Keratinocyte (primary cell): ENCODE measurements at regions not wholly inside any gene's neighbourhood (a gene's known extent, or its start where the extent isn't known, plus 50 kb on each side); places are given as distances from the start of the nearest gene placed in this dataset.

Source experiments
- DNase-seq: peaks from one replicate; pipeline ENCODE4 v3.0.0-alpha.2; 2011; ENCODE audit warnings: low read depth, missing footprints, low spot score
- FAIRE-seq: peaks from 2 replicates; lab custom pipeline; 2011; peaks lifted over from hg19 to GRCh38; lab: Jason Lieb, UNC
- H2AFZ ChIP-seq: 2 replicates; pipeline ENCODE4 v1.6.0; 2012; ENCODE audit warnings: low read length, control low read depth, inconsistent platforms; ENCODE audit not compliant: control insufficient read depth
- H3K27ac ChIP-seq: 2 replicates; pipeline ENCODE4 v1.5.1; 2011; ENCODE audit warnings: low read length; ENCODE audit not compliant: control insufficient read depth, insufficient read depth
- H3K27me3 ChIP-seq: 3 replicates; pipeline ENCODE4 v1.6.0; 2011; ENCODE audit warnings: low read length; ENCODE audit not compliant: control insufficient read depth, insufficient read depth; ENCODE audit errors: extremely low read depth
- H3K36me3 ChIP-seq, 2 experiments: 2 replicates in 1 of 2; 3 replicates in 1 of 2; pipeline ENCODE4 v1.5.1; 2011; ENCODE audit warnings: low read length in 2 of 2, mild to moderate bottlenecking in 1 of 2; ENCODE audit not compliant: control insufficient read depth in 2 of 2, insufficient read depth in 2 of 2; ENCODE audit errors: extremely low read depth in 1 of 2
- H3K4me1 ChIP-seq: 3 replicates; pipeline ENCODE4 v1.5.1; 2011; ENCODE audit warnings: low read length; ENCODE audit not compliant: control insufficient read depth, insufficient read depth; ENCODE audit errors: extremely low read depth
- H3K4me2 ChIP-seq: 3 replicates; pipeline ENCODE4 v1.6.0; 2011; ENCODE audit warnings: low read depth, low read length; ENCODE audit not compliant: control insufficient read depth, insufficient read depth; ENCODE audit errors: extremely low read depth
- H3K4me3 ChIP-seq, 3 experiments: fragments of 200-600 bp in 1 of 3; sonication (generic) in 1 of 3; 2 replicates in 2 of 3; 3 replicates in 1 of 3; pipeline ENCODE4 v1.5.1; 2011 to 2016; ENCODE audit warnings: low read length in 3 of 3, mild to moderate bottlenecking in 3 of 3, control low read depth in 2 of 3, inconsistent platforms in 1 of 3, low read depth in 1 of 3, mixed read lengths in 1 of 3, mixed run types in 1 of 3, moderate library complexity in 1 of 3; ENCODE audit not compliant: control insufficient read depth in 2 of 3, insufficient read depth in 2 of 3; ENCODE audit errors: extremely low read depth in 1 of 3
- H3K79me2 ChIP-seq: 2 replicates; pipeline ENCODE4 v1.6.0; 2012; ENCODE audit warnings: low read length; ENCODE audit not compliant: control insufficient read depth, insufficient read depth
- H3K9ac ChIP-seq: 3 replicates; pipeline ENCODE4 v1.6.0; 2011; ENCODE audit warnings: low read length; ENCODE audit not compliant: control insufficient read depth, insufficient read depth; ENCODE audit errors: extremely low read depth
- H3K9me1 ChIP-seq: 3 replicates; pipeline ENCODE4 v1.6.0; 2011; ENCODE audit warnings: low read length; ENCODE audit not compliant: control insufficient read depth, insufficient read depth; ENCODE audit errors: extremely low read depth
- H3K9me3 ChIP-seq: 2 replicates; pipeline ENCODE4 v1.5.1; 2012; ENCODE audit warnings: low read depth, low read length; ENCODE audit not compliant: control insufficient read depth
- H4K20me1 ChIP-seq: 3 replicates; pipeline ENCODE4 v1.6.0; 2011; ENCODE audit warnings: low read length; ENCODE audit not compliant: control insufficient read depth, insufficient read depth; ENCODE audit errors: extremely low read depth
- CTCF ChIP-seq, 3 experiments: IDR thresholded peaks in 1 of 3; conservative IDR thresholded peaks in 1 of 3; optimal IDR thresholded peaks in 1 of 3; 2 replicates in 2 of 3; 3 replicates in 1 of 3; pipeline versions ENCODE3 to v1.5.1; 2011; ENCODE audit warnings: low read length in 3 of 3, mild to moderate bottlenecking in 3 of 3, moderate library complexity in 2 of 3, control low read depth in 1 of 3, inconsistent platforms in 1 of 3; ENCODE audit not compliant: insufficient read depth in 2 of 3; ENCODE audit errors: extremely low read depth in 1 of 3
- EZH2 ChIP-seq: IDR thresholded peaks from one replicate; pipeline ENCODE4 v1.6.1; 2012; ENCODE audit warnings: inconsistent platforms, mild to moderate bottlenecking, low read length, moderate library complexity
- dilution Hi-C: fragments of 300-500 bp; cut with MboI; formaldehyde crosslinking; loops from one replicate; pipeline ENCODE4 v1.7.0; 2020; ENCODE audit warnings: low sequenced_read_pairs; ENCODE audit not compliant: extremely low pct_ligation_motif_present

- no peak overlapping the region for H3K4me2 ChIP-seq
- H2AFZ ChIP-seq, result no peak overlapping the region
- H3K27ac ChIP-seq, result no peak overlapping the region
- TF ChIP-seq CTCF (optimal IDR thresholded peaks at IDR 0.05 in 1 of 3, IDR thresholded peaks at IDR 0.05 in 1 of 3, conservative IDR thresholded peaks at IDR 0.05 in 1 of 3; ENCODE audit: extremely low read depth in 1 of 3, insufficient read depth in 2 of 3, low read length in 3 of 3), result no peak
- TF ChIP-seq EZH2, result no peak
- no peaks in the 10 kb centered on the region for H3K4me1 ChIP-seq
- FAIRE-seq (no peak), DNase-seq (no peak)
- H3K9me3 ChIP-seq, result no peaks in the 10 kb centered on the region
- no peaks in the 10 kb centered on the region for H3K9me1 ChIP-seq
- no peak overlapping the region for H3K4me3 ChIP-seq
- no peaks in the 10 kb centered on the region for H3K36me3 ChIP-seq
- H3K79me2 ChIP-seq, result no peaks in the 10 kb centered on the region
- H3K27me3 ChIP-seq, result no peaks in the 10 kb centered on the region
- dilution Hi-C loops, result no loop called here
- no peaks in the 10 kb centered on the region for H4K20me1 ChIP-seq
- no peak overlapping the region for H3K9ac ChIP-seq
Observed at GRCh38 chr1:83670909-83671565, 327.9 kb downstream of the TTLL7 start.

- FAIRE-seq (no peak), DNase-seq (no peak)
- Histone ChIP-seq H3K27me3 (no peaks in the 10 kb centered on the region), H3K9ac (no peak overlapping the region), H3K4me1 (no peaks in the 10 kb centered on the region), H3K36me3 (no peaks in the 10 kb centered on the region), H4K20me1 (no peaks in the 10 kb centered on the region), H3K4me2 (no peak overlapping the region), H3K9me1 (no peaks in the 10 kb centered on the region), H3K27ac (no peak overlapping the region), H3K4me3 (no peak overlapping the region), H3K9me3 (no peaks in the 10 kb centered on the region), H3K79me2 (no peaks in the 10 kb centered on the region), H2AFZ (no peak overlapping the region)
- dilution Hi-C loops, result no loop called here
- TF ChIP-seq EZH2, result no peak
- no peak for TF ChIP-seq CTCF (optimal IDR thresholded peaks at IDR 0.05 in 1 of 3, IDR thresholded peaks at IDR 0.05 in 1 of 3, conservative IDR thresholded peaks at IDR 0.05 in 1 of 3; ENCODE audit: extremely low read depth in 1 of 3, insufficient read depth in 2 of 3, low read length in 3 of 3)
Observed at GRCh38 chr1:83641796-83642443, 357.0 kb downstream of the TTLL7 start.
